ENCODE measurements at regions not wholly inside any gene's neighbourhood (a gene's known extent, or its start where the extent isn't known, plus 50 kb on each side); places are given as distances from the start of the nearest gene placed in this dataset.
A peak's percentile ranks its signal among the peaks of the same experiment; 100 is the strongest.

DNA sequence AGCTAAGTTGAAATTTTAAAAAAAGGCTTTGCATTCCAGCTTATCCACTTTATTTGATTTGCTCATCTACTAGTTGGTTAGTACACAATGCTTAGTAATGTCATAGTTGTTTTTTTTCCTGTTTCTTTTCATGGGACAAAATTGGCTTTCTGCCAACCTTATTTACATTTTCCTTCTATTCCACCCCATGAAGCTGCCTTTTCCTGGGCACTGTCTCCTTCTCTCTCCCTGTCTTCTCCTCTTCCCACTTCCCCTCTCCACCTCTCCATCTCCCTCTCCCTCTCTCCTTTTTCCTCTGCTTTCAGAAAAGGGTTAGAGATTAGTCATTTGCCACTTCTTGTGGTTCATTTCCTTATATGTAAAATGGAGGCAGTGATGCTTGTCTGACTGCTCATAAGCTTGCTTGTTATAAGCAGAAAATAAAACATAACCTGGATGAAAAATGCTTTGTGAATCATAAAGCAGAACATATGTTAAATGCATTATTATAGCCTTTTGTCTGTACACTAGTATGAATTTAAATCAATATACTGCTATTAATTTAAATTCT is 181.9 kb downstream of the CEP135 start:
- H3K27me3 ChIP-seq (ENCODE audit: insufficient read depth, poor library complexity, severe bottlenecking), result no peaks in the 10 kb centered on the region
- H3K27ac ChIP-seq (ENCODE audit: poor library complexity, severe bottlenecking), result no peak overlapping the region
- H3K4me1 ChIP-seq (ENCODE audit: insufficient read depth, poor library complexity, severe bottlenecking), result no peaks in the 10 kb centered on the region
- ATAC-seq (ENCODE audit: low read depth) (no peak), DNase-seq (ENCODE audit: low spot score) (no peak)
- TF ChIP-seq, protein P1, sequence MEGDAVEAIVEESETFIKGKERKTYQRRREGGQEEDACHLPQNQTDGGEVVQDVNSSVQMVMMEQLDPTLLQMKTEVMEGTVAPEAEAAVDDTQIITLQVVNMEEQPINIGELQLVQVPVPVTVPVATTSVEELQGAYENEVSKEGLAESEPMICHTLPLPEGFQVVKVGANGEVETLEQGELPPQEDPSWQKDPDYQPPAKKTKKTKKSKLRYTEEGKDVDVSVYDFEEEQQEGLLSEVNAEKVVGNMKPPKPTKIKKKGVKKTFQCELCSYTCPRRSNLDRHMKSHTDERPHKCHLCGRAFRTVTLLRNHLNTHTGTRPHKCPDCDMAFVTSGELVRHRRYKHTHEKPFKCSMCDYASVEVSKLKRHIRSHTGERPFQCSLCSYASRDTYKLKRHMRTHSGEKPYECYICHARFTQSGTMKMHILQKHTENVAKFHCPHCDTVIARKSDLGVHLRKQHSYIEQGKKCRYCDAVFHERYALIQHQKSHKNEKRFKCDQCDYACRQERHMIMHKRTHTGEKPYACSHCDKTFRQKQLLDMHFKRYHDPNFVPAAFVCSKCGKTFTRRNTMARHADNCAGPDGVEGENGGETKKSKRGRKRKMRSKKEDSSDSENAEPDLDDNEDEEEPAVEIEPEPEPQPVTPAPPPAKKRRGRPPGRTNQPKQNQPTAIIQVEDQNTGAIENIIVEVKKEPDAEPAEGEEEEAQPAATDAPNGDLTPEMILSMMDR (IDR thresholded peaks at IDR 0.05; ENCODE audit: poor library complexity, severe bottlenecking), result no peak
- H3K4me3 ChIP-seq (ENCODE audit: severe bottlenecking), result no peak overlapping the region
- H3K36me3 ChIP-seq (ENCODE audit: low read depth), result no peaks in the 10 kb centered on the region
- H3K9me3 ChIP-seq (ENCODE audit: severe bottlenecking), result no peaks in the 10 kb centered on the region

DNA sequence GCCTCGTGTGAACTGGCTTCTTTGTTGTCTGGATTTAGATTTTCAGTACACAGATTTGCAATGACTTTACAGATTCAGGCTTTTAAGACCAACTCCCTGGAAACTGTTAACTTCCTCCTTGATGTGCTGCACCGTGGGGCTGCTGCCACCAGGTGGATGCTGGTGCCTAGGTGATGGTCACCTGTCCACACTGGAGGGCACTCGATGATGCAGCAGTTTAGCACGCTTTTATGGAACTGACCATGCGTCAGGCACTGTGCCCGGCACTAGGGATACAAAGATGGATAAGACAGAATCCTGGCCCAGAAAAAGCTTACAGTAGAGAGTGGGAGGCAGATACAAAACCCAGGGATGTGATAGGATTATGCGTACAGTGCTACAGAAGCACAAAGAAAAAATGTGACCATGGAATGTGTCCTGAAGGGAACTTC is 180.7 kb downstream of the CEP135 start:
- H3K4me1 ChIP-seq (ENCODE audit: insufficient read depth, poor library complexity, severe bottlenecking), result no peaks in the 10 kb centered on the region
- no peak overlapping the region for H3K27ac ChIP-seq (ENCODE audit: poor library complexity, severe bottlenecking)
- no peaks in the 10 kb centered on the region for H3K36me3 ChIP-seq (ENCODE audit: low read depth)
- no peak overlapping the region for H3K4me3 ChIP-seq (ENCODE audit: severe bottlenecking)
- TF ChIP-seq, protein P1 (IDR thresholded peaks at IDR 0.05; ENCODE audit: poor library complexity, severe bottlenecking), result peak; percentile 52
- peak; percentile 81 for ATAC-seq (ENCODE audit: low read depth)
- DNase-seq (ENCODE audit: low spot score), result no peak
- no peaks in the 10 kb centered on the region for H3K27me3 ChIP-seq (ENCODE audit: insufficient read depth, poor library complexity, severe bottlenecking)
- H3K9me3 ChIP-seq (ENCODE audit: severe bottlenecking), result no peaks in the 10 kb centered on the region

DNA sequence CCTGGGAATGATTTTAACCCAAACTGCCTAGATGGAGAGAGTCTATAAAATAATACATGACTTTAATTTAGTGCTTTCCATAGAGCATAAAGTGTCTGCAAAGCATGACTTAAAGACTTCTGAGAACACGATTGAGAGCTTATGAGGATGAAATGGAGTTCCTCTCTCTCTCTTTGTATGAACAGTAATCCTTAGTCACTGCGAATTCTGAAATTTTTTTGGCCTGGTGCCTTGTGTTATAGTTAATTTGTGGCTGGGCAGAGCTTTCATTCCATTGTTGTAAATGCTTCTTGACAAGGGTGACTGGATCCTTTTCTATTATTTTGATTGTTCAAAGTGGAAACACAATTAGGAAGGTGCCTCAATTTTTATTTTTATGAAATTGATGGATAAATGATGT is 179.5 kb downstream of the CEP135 start:
- no peaks in the 10 kb centered on the region for H3K36me3 ChIP-seq (ENCODE audit: low read depth)
- no peaks in the 10 kb centered on the region for H3K27me3 ChIP-seq (ENCODE audit: insufficient read depth, poor library complexity, severe bottlenecking)
- H3K27ac ChIP-seq (ENCODE audit: poor library complexity, severe bottlenecking), result no peak overlapping the region
- no peak overlapping the region for H3K4me3 ChIP-seq (ENCODE audit: severe bottlenecking)
- DNase-seq (ENCODE audit: low spot score) (no peak), ATAC-seq (ENCODE audit: low read depth) (0 out of 3 replicates have a peak, but pooled peaks have one; percentile 38)
- H3K4me1 ChIP-seq (ENCODE audit: insufficient read depth, poor library complexity, severe bottlenecking), result no peaks in the 10 kb centered on the region
- no peaks in the 10 kb centered on the region for H3K9me3 ChIP-seq (ENCODE audit: severe bottlenecking)
- TF ChIP-seq, protein P1 (IDR thresholded peaks at IDR 0.05; ENCODE audit: poor library complexity, severe bottlenecking), result no peak

DNA sequence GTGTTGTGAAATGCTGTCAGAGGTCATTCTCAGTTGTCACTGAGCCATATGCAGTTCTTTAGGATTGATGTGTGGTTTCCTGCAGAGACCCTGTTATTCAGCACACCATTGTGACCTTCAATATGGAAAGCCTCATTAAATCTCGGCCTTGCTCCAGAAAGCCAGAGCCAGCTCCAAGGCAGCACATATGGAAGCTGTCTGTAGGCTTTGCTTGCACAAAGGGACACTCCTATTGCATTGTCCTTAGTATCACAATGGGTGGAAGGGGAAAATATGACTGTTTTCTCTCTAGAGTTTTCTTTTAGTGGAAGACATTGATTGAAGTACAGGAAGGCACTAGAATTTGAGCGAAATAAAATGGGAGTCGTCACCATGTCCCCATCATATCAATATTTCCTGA is 179.0 kb downstream of the CEP135 start:
- H3K36me3 ChIP-seq (ENCODE audit: low read depth), result no peaks in the 10 kb centered on the region
- no peak overlapping the region for H3K4me3 ChIP-seq (ENCODE audit: severe bottlenecking)
- H3K27me3 ChIP-seq (ENCODE audit: insufficient read depth, poor library complexity, severe bottlenecking), result no peaks in the 10 kb centered on the region
- TF ChIP-seq, protein P1 (IDR thresholded peaks at IDR 0.05; ENCODE audit: poor library complexity, severe bottlenecking), result no peak
- no peaks in the 10 kb centered on the region for H3K9me3 ChIP-seq (ENCODE audit: severe bottlenecking)
- no peaks in the 10 kb centered on the region for H3K4me1 ChIP-seq (ENCODE audit: insufficient read depth, poor library complexity, severe bottlenecking)
- H3K27ac ChIP-seq (ENCODE audit: poor library complexity, severe bottlenecking), result no peak overlapping the region
- ATAC-seq (ENCODE audit: low read depth) (no peak), DNase-seq (ENCODE audit: low spot score) (no peak)

DNA sequence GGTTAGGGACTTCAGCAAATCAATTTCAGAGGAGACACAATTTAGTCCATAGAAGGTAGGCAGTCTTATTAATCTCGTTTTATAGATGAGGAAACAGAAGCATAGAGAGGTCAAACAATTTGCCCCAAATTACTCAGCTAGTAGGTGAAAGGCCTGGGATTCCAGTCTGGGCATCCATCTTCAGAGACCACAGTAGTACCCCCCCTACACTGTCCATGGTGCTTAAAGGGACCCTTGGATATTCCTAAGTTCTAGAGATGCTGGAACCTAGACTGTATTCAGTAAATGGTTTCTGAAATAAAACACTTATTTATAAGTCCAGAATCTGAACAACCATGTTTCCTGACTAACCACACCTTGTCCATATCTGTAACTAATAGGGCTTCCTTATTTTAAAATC is 174.8 kb downstream of the CEP135 start:
- TF ChIP-seq, protein P1 (IDR thresholded peaks at IDR 0.05; ENCODE audit: poor library complexity, severe bottlenecking), result no peak
- Histone ChIP-seq H3K27me3 (ENCODE audit: insufficient read depth, poor library complexity, severe bottlenecking) (no peaks in the 10 kb centered on the region), H3K4me1 (ENCODE audit: insufficient read depth, poor library complexity, severe bottlenecking) (no peaks in the 10 kb centered on the region), H3K27ac (ENCODE audit: poor library complexity, severe bottlenecking) (no peak overlapping the region), H3K36me3 (ENCODE audit: low read depth) (no peaks in the 10 kb centered on the region), H3K4me3 (ENCODE audit: severe bottlenecking) (no peak overlapping the region), H3K9me3 (ENCODE audit: severe bottlenecking) (no peaks in the 10 kb centered on the region)
- ATAC-seq (ENCODE audit: low read depth) (no peak), DNase-seq (ENCODE audit: low spot score) (no peak)
